OCI-LY7 (cell line): ENCODE measurements at regions not wholly inside any gene's neighbourhood (a gene's known extent, or its start where the extent isn't known, plus 50 kb on each side); places are given as distances from the start of the nearest gene placed in this dataset.

ENCODE experiments used
- BruUV-seq: library from RNA; stranded (reverse); fragments of 400-500 nt; replicated peaks from 2 replicates; lab custom pipeline; 2021; lab: Mats Ljungman, UMichigan
- CTCF ChIA-PET: fragments of 300-600 bp; sonication (Branson Sonifier 250); formaldehyde crosslinking; loops from one replicate; lab custom pipeline; 2022; ENCODE audit warnings: antibody characterized with exemption; ENCODE audit not compliant: unreplicated experiment; lab: Charles Lee
- POLR2A ChIA-PET: fragments of 300-600 bp; sonication (Branson Sonifier 250); formaldehyde crosslinking; loops from one replicate; lab custom pipeline; 2022; ENCODE audit warnings: antibody characterized with exemption; lab: Charles Lee
- DNase-seq: peaks from one replicate; pipeline ENCODE4 v3.0.0-alpha.2; 2015; ENCODE audit warnings: low spot score
- H2AFZ ChIP-seq: fragments of 200-600 bp; sonication (generic), shearing (Covaris generic); 2 replicates; pipeline ENCODE4 v1.6.1; 2014; ENCODE audit warnings: mild to moderate bottlenecking, antibody characterized with exemption, low read length, moderate library complexity
- H3K27ac ChIP-seq: fragments of 200-600 bp; sonication (generic); 2 replicates; pipeline ENCODE4 v1.5.1; 2014; ENCODE audit warnings: mixed run types, low read depth, mild to moderate bottlenecking, moderate library complexity, low read length, inconsistent platforms; ENCODE audit not compliant: poor library complexity, severe bottlenecking
- H3K36me3 ChIP-seq: fragments of 200-600 bp; sonication (generic); 2 replicates; pipeline ENCODE4 v1.6.1; 2014; ENCODE audit warnings: mild to moderate bottlenecking, antibody characterized with exemption, low read length, moderate library complexity, mixed read lengths; ENCODE audit not compliant: insufficient read depth
- H3K4me1 ChIP-seq: fragments of 200-600 bp; sonication (generic); 2 replicates; pipeline ENCODE4 v1.5.1; 2014; ENCODE audit warnings: mild to moderate bottlenecking, low read length; ENCODE audit not compliant: insufficient read depth, poor library complexity, severe bottlenecking
- H3K4me2 ChIP-seq: fragments of 200-600 bp; sonication (generic); 2 replicates; pipeline ENCODE4 v1.6.1; 2014; ENCODE audit warnings: mild to moderate bottlenecking, low read length
- H3K4me3 ChIP-seq: fragments of 200-600 bp; sonication (generic); 2 replicates; pipeline ENCODE4 v1.5.1; 2014; ENCODE audit warnings: mild to moderate bottlenecking, low read depth, low read length; ENCODE audit not compliant: poor library complexity, severe bottlenecking
- H3K79me2 ChIP-seq: fragments of 200-600 bp; sonication (generic); 2 replicates; pipeline ENCODE4 v1.6.1; 2016; ENCODE audit warnings: low read depth, mild to moderate bottlenecking, low read length, moderate library complexity, mixed read lengths; ENCODE audit not compliant: insufficient read depth
- H3K9me2 ChIP-seq: fragments of 200-600 bp; sonication (generic); 2 replicates; pipeline ENCODE4 v1.6.1; 2016; ENCODE audit warnings: mild to moderate bottlenecking, low read length, mixed read lengths; ENCODE audit not compliant: insufficient read depth
- H3K9me3 ChIP-seq: fragments of 200-600 bp; sonication (generic); 2 replicates; pipeline ENCODE4 v1.6.1; 2014; ENCODE audit warnings: mild to moderate bottlenecking, mixed run types, low read length, mixed read lengths
- H4K20me1 ChIP-seq: fragments of 200-600 bp; sonication (generic); 2 replicates; pipeline ENCODE4 v1.6.1; 2014; ENCODE audit warnings: mild to moderate bottlenecking, antibody characterized with exemption, low read length, moderate library complexity, mixed read lengths; ENCODE audit not compliant: insufficient read depth
- EZH2phosphoT487 ChIP-seq: fragments of 200-600 bp; sonication (generic); IDR thresholded peaks from 2 replicates; pipeline ENCODE4 v1.6.1; 2018; ENCODE audit warnings: low read depth, borderline replicate concordance, mild to moderate bottlenecking, mixed run types, antibody characterized with exemption, low read length, moderate library complexity, mixed read lengths
- intact Hi-C: fragments of 100-400 bp; cut with micrococcal nuclease; formaldehyde crosslinking; loops from one replicate; pipeline ENCODE4 v1.10.0; 2022; ENCODE audit not compliant: unreplicated experiment
- TF ChIP-seq, protein P1 (sequence below): fragments of 200-600 bp; sonication (generic); conservative IDR thresholded peaks from 2 replicates; pipeline ENCODE4 v1.5.1; 2014; ENCODE audit warnings: mild to moderate bottlenecking, antibody characterized with exemption, low read length, moderate library complexity, mixed read lengths

DNA sequence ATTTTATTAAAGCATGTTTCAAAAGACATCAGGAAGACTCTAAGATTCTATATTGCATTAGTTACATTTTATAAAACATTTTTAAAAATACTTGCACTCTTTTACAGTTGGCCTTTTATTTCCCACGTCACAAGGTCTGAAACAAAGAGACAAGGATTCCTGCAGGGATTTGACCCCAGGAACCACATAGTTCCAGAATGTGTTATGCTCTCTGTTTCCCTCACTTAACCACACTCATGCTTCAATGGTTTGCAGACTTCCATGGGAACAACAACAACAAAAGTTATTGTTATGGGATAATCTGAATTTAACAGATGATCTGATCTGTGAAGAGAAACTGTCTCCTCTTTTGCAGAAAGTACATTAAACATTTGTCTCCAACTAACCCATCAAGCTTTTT, 104.3 kb upstream of the PPFIA2 start:
- no peaks in the 10 kb centered on the region for H3K4me1 ChIP-seq
- ChIA-PET POLR2A (no interaction called here), CTCF (no interaction called here)
- intact Hi-C loops: no loop called here
- no peak for DNase-seq
- H2AFZ ChIP-seq: no peak overlapping the region
- TF ChIP-seq, protein P1, sequence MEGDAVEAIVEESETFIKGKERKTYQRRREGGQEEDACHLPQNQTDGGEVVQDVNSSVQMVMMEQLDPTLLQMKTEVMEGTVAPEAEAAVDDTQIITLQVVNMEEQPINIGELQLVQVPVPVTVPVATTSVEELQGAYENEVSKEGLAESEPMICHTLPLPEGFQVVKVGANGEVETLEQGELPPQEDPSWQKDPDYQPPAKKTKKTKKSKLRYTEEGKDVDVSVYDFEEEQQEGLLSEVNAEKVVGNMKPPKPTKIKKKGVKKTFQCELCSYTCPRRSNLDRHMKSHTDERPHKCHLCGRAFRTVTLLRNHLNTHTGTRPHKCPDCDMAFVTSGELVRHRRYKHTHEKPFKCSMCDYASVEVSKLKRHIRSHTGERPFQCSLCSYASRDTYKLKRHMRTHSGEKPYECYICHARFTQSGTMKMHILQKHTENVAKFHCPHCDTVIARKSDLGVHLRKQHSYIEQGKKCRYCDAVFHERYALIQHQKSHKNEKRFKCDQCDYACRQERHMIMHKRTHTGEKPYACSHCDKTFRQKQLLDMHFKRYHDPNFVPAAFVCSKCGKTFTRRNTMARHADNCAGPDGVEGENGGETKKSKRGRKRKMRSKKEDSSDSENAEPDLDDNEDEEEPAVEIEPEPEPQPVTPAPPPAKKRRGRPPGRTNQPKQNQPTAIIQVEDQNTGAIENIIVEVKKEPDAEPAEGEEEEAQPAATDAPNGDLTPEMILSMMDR: no peak
- TF ChIP-seq EZH2phosphoT487: no peak
- H3K4me3 ChIP-seq: no peak overlapping the region
- no peaks in the 10 kb centered on the region for H3K79me2 ChIP-seq
- H4K20me1 ChIP-seq: no peaks in the 10 kb centered on the region
- no peak overlapping the region for H3K27ac ChIP-seq
- no peaks in the 10 kb centered on the region for H3K36me3 ChIP-seq
- no peaks in the 10 kb centered on the region for H3K9me2 ChIP-seq
- H3K4me2 ChIP-seq: no peak overlapping the region
- BruUV-seq: no TSS peak
- no peaks in the 10 kb centered on the region for H3K9me3 ChIP-seq

DNA sequence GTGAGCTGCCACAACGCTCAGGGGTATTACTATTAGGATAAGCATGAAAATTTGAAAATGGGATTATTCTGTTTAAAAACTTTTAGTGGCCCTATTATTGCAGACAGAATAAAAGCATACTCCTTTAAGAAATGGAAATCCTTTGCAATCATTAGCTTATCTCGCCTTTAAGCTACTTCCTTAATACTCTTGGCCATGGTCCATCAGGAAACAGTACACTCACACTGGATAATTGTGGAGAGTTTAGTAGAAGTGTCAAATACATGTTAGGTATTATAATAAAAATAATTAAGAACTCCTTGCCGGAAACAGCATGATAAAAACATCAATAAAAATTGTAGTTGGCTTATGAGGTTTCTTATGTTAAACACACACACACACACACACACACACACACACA, 100.4 kb upstream of the PPFIA2 start:
- no peak overlapping the region for H2AFZ ChIP-seq
- no peaks in the 10 kb centered on the region for H3K36me3 ChIP-seq
- H3K4me1 ChIP-seq: no peaks in the 10 kb centered on the region
- ChIA-PET POLR2A (interaction anchor here (0.9 to 1.7 kb wide), 2 partner anchors 9 to 15 kb away, joined by 3 to 4 read pairs; no protein-coding TSS in a partner anchor), CTCF (no interaction called here)
- no TSS peak for BruUV-seq
- no peaks in the 10 kb centered on the region for H4K20me1 ChIP-seq
- no peak overlapping the region for H3K4me3 ChIP-seq
- TF ChIP-seq, protein P1: no peak
- intact Hi-C loops: no loop called here
- no peaks in the 10 kb centered on the region for H3K79me2 ChIP-seq
- H3K9me3 ChIP-seq: no peaks in the 10 kb centered on the region
- no peak overlapping the region for H3K4me2 ChIP-seq
- no peak overlapping the region for H3K27ac ChIP-seq
- no peak for DNase-seq
- H3K9me2 ChIP-seq: no peaks in the 10 kb centered on the region

DNA sequence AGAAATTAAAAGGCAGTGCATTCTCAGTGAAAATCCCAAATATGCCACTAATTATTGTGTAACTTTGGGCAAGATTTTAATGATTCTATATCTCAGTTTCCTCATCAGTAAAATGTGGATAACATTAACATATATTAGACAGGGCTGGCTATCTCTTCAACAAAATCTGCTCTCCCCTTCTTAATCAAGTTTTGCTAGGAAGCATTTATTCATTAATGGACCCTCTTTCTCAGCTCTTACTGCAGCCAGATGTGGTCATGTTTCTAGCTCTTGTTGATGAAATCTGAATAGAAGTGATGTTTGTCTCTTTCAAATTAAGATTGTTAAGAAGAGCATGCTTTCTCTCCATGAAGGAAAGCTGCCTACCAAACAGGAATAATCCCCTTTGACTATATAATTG, 84.4 kb upstream of the PPFIA2 start:
- no TSS peak for BruUV-seq

More for the DNA sequence above, 84.4 kb upstream of the PPFIA2 start:
- H3K4me2 ChIP-seq: no peak overlapping the region
- H3K9me3 ChIP-seq: no peaks in the 10 kb centered on the region
- no peak overlapping the region for H2AFZ ChIP-seq
- H3K36me3 ChIP-seq: no peaks in the 10 kb centered on the region
- H3K4me1 ChIP-seq: no peaks in the 10 kb centered on the region
- ChIA-PET CTCF (no interaction called here), POLR2A (interaction anchor here (1.2 kb wide), 1 partner anchor 16 kb away, joined by 3 read pairs; no protein-coding TSS in a partner anchor)
- H3K4me3 ChIP-seq: no peak overlapping the region
- H4K20me1 ChIP-seq: no peaks in the 10 kb centered on the region
- H3K9me2 ChIP-seq: no peaks in the 10 kb centered on the region
- no peaks in the 10 kb centered on the region for H3K79me2 ChIP-seq
- no peak for DNase-seq
- intact Hi-C loops: no loop called here
- H3K27ac ChIP-seq: no peak overlapping the region
- no peak for TF ChIP-seq EZH2phosphoT487
- TF ChIP-seq, protein P1: no peak
